Keratinocyte (primary cell): ENCODE measurements at regions not wholly inside any gene's neighbourhood (a gene's known extent, or its start where the extent isn't known, plus 50 kb on each side); places are given as distances from the start of the nearest gene placed in this dataset.

ENCODE experiments used
- DNase-seq: peaks from one replicate; pipeline ENCODE4 v3.0.0-alpha.2; 2011; ENCODE audit warnings: low read depth, missing footprints, low spot score
- FAIRE-seq: peaks from 2 replicates; lab custom pipeline; 2011; peaks lifted over from hg19 to GRCh38; lab: Jason Lieb, UNC
- H2AFZ ChIP-seq: 2 replicates; pipeline ENCODE4 v1.6.0; 2012; ENCODE audit warnings: low read length, control low read depth, inconsistent platforms; ENCODE audit not compliant: control insufficient read depth
- H3K27ac ChIP-seq: 2 replicates; pipeline ENCODE4 v1.5.1; 2011; ENCODE audit warnings: low read length; ENCODE audit not compliant: control insufficient read depth, insufficient read depth
- H3K27me3 ChIP-seq: 3 replicates; pipeline ENCODE4 v1.6.0; 2011; ENCODE audit warnings: low read length; ENCODE audit not compliant: control insufficient read depth, insufficient read depth; ENCODE audit errors: extremely low read depth
- H3K36me3 ChIP-seq, 2 experiments: 2 replicates in 1 of 2; 3 replicates in 1 of 2; pipeline ENCODE4 v1.5.1; 2011; ENCODE audit warnings: low read length in 2 of 2, mild to moderate bottlenecking in 1 of 2; ENCODE audit not compliant: control insufficient read depth in 2 of 2, insufficient read depth in 2 of 2; ENCODE audit errors: extremely low read depth in 1 of 2
- H3K4me1 ChIP-seq: 3 replicates; pipeline ENCODE4 v1.5.1; 2011; ENCODE audit warnings: low read length; ENCODE audit not compliant: control insufficient read depth, insufficient read depth; ENCODE audit errors: extremely low read depth
- H3K4me2 ChIP-seq: 3 replicates; pipeline ENCODE4 v1.6.0; 2011; ENCODE audit warnings: low read depth, low read length; ENCODE audit not compliant: control insufficient read depth, insufficient read depth; ENCODE audit errors: extremely low read depth
- H3K4me3 ChIP-seq, 3 experiments: fragments of 200-600 bp in 1 of 3; sonication (generic) in 1 of 3; 2 replicates in 2 of 3; 3 replicates in 1 of 3; pipeline ENCODE4 v1.5.1; 2011 to 2016; ENCODE audit warnings: low read length in 3 of 3, mild to moderate bottlenecking in 3 of 3, control low read depth in 2 of 3, inconsistent platforms in 1 of 3, low read depth in 1 of 3, mixed read lengths in 1 of 3, mixed run types in 1 of 3, moderate library complexity in 1 of 3; ENCODE audit not compliant: control insufficient read depth in 2 of 3, insufficient read depth in 2 of 3; ENCODE audit errors: extremely low read depth in 1 of 3
- H3K79me2 ChIP-seq: 2 replicates; pipeline ENCODE4 v1.6.0; 2012; ENCODE audit warnings: low read length; ENCODE audit not compliant: control insufficient read depth, insufficient read depth
- H3K9ac ChIP-seq: 3 replicates; pipeline ENCODE4 v1.6.0; 2011; ENCODE audit warnings: low read length; ENCODE audit not compliant: control insufficient read depth, insufficient read depth; ENCODE audit errors: extremely low read depth
- H3K9me1 ChIP-seq: 3 replicates; pipeline ENCODE4 v1.6.0; 2011; ENCODE audit warnings: low read length; ENCODE audit not compliant: control insufficient read depth, insufficient read depth; ENCODE audit errors: extremely low read depth
- H3K9me3 ChIP-seq: 2 replicates; pipeline ENCODE4 v1.5.1; 2012; ENCODE audit warnings: low read depth, low read length; ENCODE audit not compliant: control insufficient read depth
- H4K20me1 ChIP-seq: 3 replicates; pipeline ENCODE4 v1.6.0; 2011; ENCODE audit warnings: low read length; ENCODE audit not compliant: control insufficient read depth, insufficient read depth; ENCODE audit errors: extremely low read depth
- CTCF ChIP-seq, 3 experiments: IDR thresholded peaks in 1 of 3; conservative IDR thresholded peaks in 1 of 3; optimal IDR thresholded peaks in 1 of 3; 2 replicates in 2 of 3; 3 replicates in 1 of 3; pipeline versions ENCODE3 to v1.5.1; 2011; ENCODE audit warnings: low read length in 3 of 3, mild to moderate bottlenecking in 3 of 3, moderate library complexity in 2 of 3, control low read depth in 1 of 3, inconsistent platforms in 1 of 3; ENCODE audit not compliant: insufficient read depth in 2 of 3; ENCODE audit errors: extremely low read depth in 1 of 3
- EZH2 ChIP-seq: IDR thresholded peaks from one replicate; pipeline ENCODE4 v1.6.1; 2012; ENCODE audit warnings: inconsistent platforms, mild to moderate bottlenecking, low read length, moderate library complexity
- dilution Hi-C: fragments of 300-500 bp; cut with MboI; formaldehyde crosslinking; loops from one replicate; pipeline ENCODE4 v1.7.0; 2020; ENCODE audit warnings: low sequenced_read_pairs; ENCODE audit not compliant: extremely low pct_ligation_motif_present

- no peak overlapping the region for H3K4me2 ChIP-seq
- no peaks in the 10 kb centered on the region for H3K27me3 ChIP-seq
- H3K9me3 ChIP-seq = no peaks in the 10 kb centered on the region
- H3K27ac ChIP-seq = no peak overlapping the region
- no peaks in the 10 kb centered on the region for H4K20me1 ChIP-seq
- DNase-seq (no peak), FAIRE-seq (no peak)
- no peak overlapping the region for H3K9ac ChIP-seq
- H3K79me2 ChIP-seq = no peaks in the 10 kb centered on the region
- dilution Hi-C loops = no loop called here
- TF ChIP-seq CTCF (optimal IDR thresholded peaks at IDR 0.05 in 1 of 3, IDR thresholded peaks at IDR 0.05 in 1 of 3, conservative IDR thresholded peaks at IDR 0.05 in 1 of 3; ENCODE audit: extremely low read depth in 1 of 3, insufficient read depth in 2 of 3, low read length in 3 of 3) = no peak
- TF ChIP-seq EZH2 = no peak
- H3K36me3 ChIP-seq = no peaks in the 10 kb centered on the region
- H3K9me1 ChIP-seq = no peaks in the 10 kb centered on the region
- H2AFZ ChIP-seq = no peak overlapping the region
- no peak overlapping the region for H3K4me3 ChIP-seq
- H3K4me1 ChIP-seq = peaks cover 4% of the 10 kb centered on the region
Measured at GRCh38 chr12:115132905-115133304, 448.9 kb upstream of the TBX3 start.

DNA sequence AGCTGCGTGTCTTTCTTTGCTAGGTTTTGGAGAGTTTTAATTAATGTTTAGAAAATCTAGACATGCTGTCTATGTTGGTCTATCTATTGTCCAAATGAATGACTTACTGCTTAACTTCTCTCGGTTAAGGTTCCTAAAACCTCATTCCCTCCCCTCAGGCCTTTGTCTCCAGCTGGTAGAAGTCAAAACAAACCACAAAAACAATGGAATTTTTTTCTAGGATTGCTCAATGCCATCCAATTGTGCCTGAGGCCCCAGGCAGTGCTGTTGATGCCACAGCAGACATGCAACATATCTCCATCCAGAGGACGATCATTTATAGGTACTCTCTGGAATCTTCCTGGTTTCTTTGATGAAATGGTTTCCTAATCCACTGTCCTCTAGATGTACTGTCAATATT is 448.2 kb upstream of the TBX3 start:
- no peak overlapping the region for H2AFZ ChIP-seq
- FAIRE-seq = peak; percentile 70
- no peak for TF ChIP-seq CTCF (optimal IDR thresholded peaks at IDR 0.05 in 1 of 3, IDR thresholded peaks at IDR 0.05 in 1 of 3, conservative IDR thresholded peaks at IDR 0.05 in 1 of 3; ENCODE audit: extremely low read depth in 1 of 3, insufficient read depth in 2 of 3, low read length in 3 of 3)
- H3K27me3 ChIP-seq = no peaks in the 10 kb centered on the region
- no peaks in the 10 kb centered on the region for H3K36me3 ChIP-seq
- dilution Hi-C loops = no loop called here
- H3K9me1 ChIP-seq = no peaks in the 10 kb centered on the region
- H3K9ac ChIP-seq = no peak overlapping the region
- no peaks in the 10 kb centered on the region for H3K9me3 ChIP-seq
- no peak overlapping the region for H3K4me3 ChIP-seq
- DNase-seq = peak; percentile 49
- H3K4me2 ChIP-seq = no peak overlapping the region
- no peak overlapping the region for H3K27ac ChIP-seq
- no peaks in the 10 kb centered on the region for H3K79me2 ChIP-seq
- no peaks in the 10 kb centered on the region for H4K20me1 ChIP-seq
- H3K4me1 ChIP-seq = peaks cover 4% of the 10 kb centered on the region
